Subcutaneous abdominal adipose tissue (tissue), 5 donors: ENCODE measurements at regions not wholly inside any gene's neighbourhood (a gene's known extent, or its start where the extent isn't known, plus 50 kb on each side); places are given as distances from the start of the nearest gene placed in this dataset.
"Not testable (repeated sequence)": the region's sequence is repeated elsewhere in the genome, so short reads cannot be mapped to it uniquely, and the experiment has no call there.

Experiments used
- H3K27ac ChIP-seq: one replicate; pipeline ENCODE4 v1.7.0; 2013; ENCODE audit warnings: low read depth, mild to moderate bottlenecking, inconsistent platforms, low read length, moderate library complexity
- H3K27me3 ChIP-seq, 5 donors: one replicate each; pipeline ENCODE4 v1.7.0; 2013; ENCODE audit warnings: low read length in 5 of 5, inconsistent platforms in 1 of 5; ENCODE audit not compliant: control insufficient read depth in 5 of 5, insufficient read depth in 4 of 5
- H3K36me3 ChIP-seq, 5 donors: one replicate each; pipeline ENCODE4 v1.7.0; 2013; ENCODE audit warnings: low read length in 5 of 5; ENCODE audit not compliant: control insufficient read depth in 5 of 5, insufficient read depth in 5 of 5
- H3K4me1 ChIP-seq, 5 donors: one replicate each; pipeline ENCODE4 v1.7.0; 2013; ENCODE audit warnings: low read length in 5 of 5, mild to moderate bottlenecking in 3 of 5, moderate library complexity in 1 of 5; ENCODE audit not compliant: control insufficient read depth in 5 of 5, insufficient read depth in 5 of 5
- H3K4me3 ChIP-seq, 5 donors: one replicate each; pipeline ENCODE4 v1.7.0; 2013; ENCODE audit warnings: low read length in 5 of 5, low read depth in 1 of 5
- H3K9ac ChIP-seq, 5 donors: one replicate each; pipeline ENCODE4 v1.7.0; 2013; ENCODE audit warnings: low read length in 5 of 5, mild to moderate bottlenecking in 4 of 5, moderate library complexity in 3 of 5
- H3K9me3 ChIP-seq, 5 donors: one replicate each; pipeline ENCODE4 v1.7.0; 2013; ENCODE audit warnings: low read length in 5 of 5; ENCODE audit not compliant: control insufficient read depth in 5 of 5
- donor health status: healthy.
- donor health status: healthy.
- donor health status: healthy.
- donor health status: healthy.
- donor health status: healthy.

DNA sequence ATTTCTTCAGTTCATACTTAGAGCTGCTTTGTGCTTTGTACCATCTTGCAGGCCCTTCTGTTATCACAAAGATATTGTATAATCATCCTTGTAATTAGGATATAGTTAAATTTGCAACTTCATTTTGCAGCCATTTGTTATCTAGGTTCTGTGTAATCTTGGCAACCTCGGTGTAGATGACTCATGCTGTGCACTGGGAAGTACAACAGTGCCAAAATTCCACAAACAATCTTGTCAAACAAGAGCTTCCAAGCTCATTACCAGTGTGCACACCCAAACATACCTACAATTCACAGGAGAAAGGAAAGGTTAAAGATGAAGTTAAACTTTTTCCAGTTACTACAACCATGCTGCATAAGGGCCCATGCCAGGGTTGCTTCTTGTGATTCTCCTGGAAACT is 1231.8 kb downstream of the CDH11 start:
- Histone ChIP-seq H3K27ac (no peak overlapping the region), H3K9me3 (no peaks in the 10 kb centered on the region), H3K9ac (no peak overlapping the region), H3K4me3 (no peak overlapping the region), H3K4me1 (peaks cover 0 to 10% (median 4%) of the 10 kb centered on the region in 5 donors), H3K36me3 (no peaks in the 10 kb centered on the region), H3K27me3 (no peaks in the 10 kb centered on the region)

DNA sequence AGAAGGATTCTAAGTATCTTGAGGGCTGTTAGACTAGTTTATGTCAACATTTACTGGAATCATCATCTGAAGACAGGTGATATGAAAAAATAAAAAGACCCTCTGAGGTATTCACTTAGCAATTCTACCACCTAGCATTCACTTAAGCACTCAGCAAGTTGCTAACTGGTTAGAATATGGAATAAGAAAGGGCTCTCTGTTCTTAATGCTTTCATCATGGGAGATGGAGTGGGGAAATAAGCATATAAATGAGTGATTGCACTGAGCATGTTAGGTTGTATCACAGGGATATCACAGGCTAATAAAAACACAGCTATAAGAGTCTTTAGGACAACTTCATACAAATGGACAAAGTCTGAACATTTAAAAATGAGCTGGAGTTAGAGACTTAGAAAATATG is 1238.8 kb downstream of the CDH11 start:
- no peak overlapping the region for H3K9ac ChIP-seq
- no peaks in the 10 kb centered on the region for H3K4me1 ChIP-seq
- H3K27me3 ChIP-seq, result no peaks in the 10 kb centered on the region
- no peaks in the 10 kb centered on the region for H3K36me3 ChIP-seq
- no peaks in the 10 kb centered on the region for H3K9me3 ChIP-seq
- no peak overlapping the region for H3K27ac ChIP-seq
- H3K4me3 ChIP-seq, result no peak overlapping the region

DNA sequence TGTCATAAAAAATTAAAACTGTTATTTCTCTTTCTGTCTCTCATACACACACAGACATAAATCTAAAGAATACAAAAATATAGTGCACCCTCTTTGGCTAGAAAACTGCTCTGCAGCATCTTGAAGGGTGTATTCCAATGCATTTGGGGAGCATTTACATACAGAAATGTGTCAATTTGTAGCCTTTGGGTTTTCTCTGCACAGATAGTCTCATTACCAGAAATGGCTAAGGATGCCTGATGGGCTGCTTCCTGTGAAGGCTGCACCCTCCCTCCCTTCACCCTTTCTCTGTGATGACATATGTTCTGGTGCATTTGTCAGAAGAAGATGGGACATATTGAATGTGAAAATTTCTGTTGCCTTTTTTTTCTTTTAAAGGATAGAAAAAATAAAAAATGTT is 1239.3 kb downstream of the CDH11 start:
- no peak overlapping the region for H3K4me3 ChIP-seq
- H3K9me3 ChIP-seq, result no peaks in the 10 kb centered on the region
- no peaks in the 10 kb centered on the region for H3K27me3 ChIP-seq
- H3K4me1 ChIP-seq, result no peaks in the 10 kb centered on the region
- H3K36me3 ChIP-seq, result no peaks in the 10 kb centered on the region
- H3K9ac ChIP-seq, result no peak overlapping the region
- no peak overlapping the region for H3K27ac ChIP-seq

DNA sequence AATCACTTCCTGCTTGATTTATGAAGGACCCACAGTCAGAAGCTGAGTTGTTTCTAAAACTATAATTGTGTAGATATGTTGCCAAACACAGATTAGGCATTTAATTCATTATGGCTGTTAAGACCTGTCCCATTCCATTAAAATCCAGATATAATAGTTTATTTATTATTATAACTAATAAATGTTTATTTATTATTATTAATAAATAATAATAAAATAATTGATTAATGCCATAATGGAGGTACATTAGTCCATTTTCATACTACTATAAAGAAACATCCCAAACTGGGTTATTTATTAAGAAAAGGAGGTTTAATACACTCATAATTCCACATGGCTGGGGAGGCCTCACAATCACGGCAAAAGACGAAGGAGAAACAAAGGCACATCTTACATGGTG is 1240.9 kb downstream of the CDH11 start:
- no peak overlapping the region for H3K9ac ChIP-seq
- H3K4me3 ChIP-seq, result no peak overlapping the region

DNA sequence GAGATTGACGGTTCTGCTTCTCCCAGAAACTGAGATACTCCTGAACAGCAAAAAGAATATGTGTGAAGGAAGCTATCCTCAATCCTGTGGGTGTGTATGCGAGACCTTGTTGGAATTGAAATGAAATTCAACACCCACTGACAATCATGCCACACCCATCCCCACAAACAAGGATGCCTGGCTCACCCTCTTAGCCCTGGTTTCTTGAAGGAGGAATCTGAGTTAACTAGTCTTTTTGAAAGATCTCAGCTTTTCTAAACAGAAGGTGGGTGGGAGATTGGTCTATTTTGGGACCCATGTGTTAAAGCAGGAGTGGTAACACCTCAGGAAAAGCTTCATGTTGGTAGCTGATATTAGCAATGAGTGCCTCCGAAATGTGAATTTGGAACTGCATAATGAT is 1244.5 kb downstream of the CDH11 start:
- Histone ChIP-seq H3K4me1 (peaks cover 0 to 9% (median 0%) of the 10 kb centered on the region in 5 donors), H3K4me3 (no peak overlapping the region), H3K27me3 (no peaks in the 10 kb centered on the region), H3K36me3 (no peaks in the 10 kb centered on the region), H3K27ac (no peak overlapping the region), H3K9me3 (no peaks in the 10 kb centered on the region), H3K9ac (no peak overlapping the region)

More for the DNA sequence above, 1240.9 kb downstream of the CDH11 start:
- no peak overlapping the region for H3K27ac ChIP-seq
- peaks cover 0 to 5% (median 0%) of the 10 kb centered on the region in 5 donors for H3K4me1 ChIP-seq
- no peaks in the 10 kb centered on the region for H3K27me3 ChIP-seq
- H3K9me3 ChIP-seq, result no peaks in the 10 kb centered on the region
- no peaks in the 10 kb centered on the region for H3K36me3 ChIP-seq

DNA sequence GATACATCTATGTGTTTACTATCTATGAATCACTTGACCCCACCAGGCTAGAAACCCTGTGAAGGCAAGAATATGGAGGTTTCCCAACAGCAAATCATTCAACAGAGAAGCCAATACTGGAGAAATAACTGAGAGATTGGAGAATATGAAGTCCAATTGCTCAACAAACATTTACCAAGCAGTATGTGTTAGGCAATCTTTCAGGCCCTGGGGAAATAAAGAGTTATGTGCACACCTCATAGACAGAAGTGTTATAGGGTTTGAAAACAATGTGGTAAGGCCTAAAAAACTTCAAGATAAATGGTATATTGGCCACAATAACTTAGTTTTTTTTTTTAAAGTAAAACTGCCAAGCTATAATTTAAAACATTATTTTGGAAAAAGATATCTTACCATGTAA is 1245.8 kb downstream of the CDH11 start:
- Histone ChIP-seq H3K27me3 (no peaks in the 10 kb centered on the region), H3K36me3 (no peaks in the 10 kb centered on the region), H3K9me3 (no peaks in the 10 kb centered on the region), H3K4me1 (peaks cover 0 to 9% (median 0%) of the 10 kb centered on the region in 5 donors), H3K4me3 (no peak overlapping the region), H3K9ac (no peak overlapping the region), H3K27ac (no peak overlapping the region)

DNA sequence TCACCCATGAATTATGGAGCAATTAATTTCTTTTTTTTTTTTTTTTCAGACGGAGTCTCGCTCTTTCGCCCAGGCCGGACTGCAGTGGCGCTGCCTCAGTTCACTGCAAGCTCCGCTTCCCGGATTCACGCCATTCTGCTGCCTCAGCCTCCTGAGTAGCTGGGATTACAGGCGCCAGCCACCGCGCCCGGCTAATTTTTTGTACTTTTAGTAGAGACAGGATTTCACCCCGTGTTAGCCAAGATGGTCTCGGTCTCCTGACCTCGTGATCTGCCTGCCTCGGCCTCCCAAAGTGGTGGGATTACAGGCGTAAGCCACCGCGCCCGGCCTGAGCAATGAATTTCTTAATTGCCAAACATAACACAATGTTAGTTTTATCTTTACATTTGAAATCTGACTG is 1261.2 kb downstream of the CDH11 start:
- not testable (repeated sequence) for H3K27ac ChIP-seq, H3K36me3 ChIP-seq, H3K27me3 ChIP-seq, H3K4me1 ChIP-seq, H3K4me3 ChIP-seq, H3K9ac ChIP-seq, H3K9me3 ChIP-seq

DNA sequence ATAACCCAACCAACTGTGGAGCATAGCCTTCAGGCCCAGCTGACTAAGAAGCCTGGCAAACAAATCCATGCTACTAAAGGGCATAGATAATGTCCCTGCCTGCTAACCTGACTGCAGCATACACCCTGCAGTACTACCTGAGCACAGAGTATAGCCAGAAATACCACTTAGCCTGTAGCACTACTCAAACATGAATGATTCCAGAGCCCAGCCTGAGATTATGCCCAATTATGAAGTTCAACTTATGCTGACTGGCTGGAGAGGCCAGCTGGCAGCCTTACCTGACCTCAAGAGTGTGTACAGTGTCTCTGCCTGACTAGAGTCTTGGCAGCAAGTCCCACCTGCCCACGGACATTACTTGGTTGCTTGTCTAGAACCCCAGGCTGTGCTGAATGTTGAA is 1265.3 kb downstream of the CDH11 start:
- no peak overlapping the region for H3K4me3 ChIP-seq
- H3K27me3 ChIP-seq, result no peaks in the 10 kb centered on the region
- peaks cover 0 to 6% (median 0%) of the 10 kb centered on the region in 5 donors for H3K9me3 ChIP-seq
- H3K4me1 ChIP-seq, result no peaks in the 10 kb centered on the region
- no peak overlapping the region for H3K9ac ChIP-seq
- no peaks in the 10 kb centered on the region for H3K36me3 ChIP-seq
- H3K27ac ChIP-seq, result no peak overlapping the region

DNA sequence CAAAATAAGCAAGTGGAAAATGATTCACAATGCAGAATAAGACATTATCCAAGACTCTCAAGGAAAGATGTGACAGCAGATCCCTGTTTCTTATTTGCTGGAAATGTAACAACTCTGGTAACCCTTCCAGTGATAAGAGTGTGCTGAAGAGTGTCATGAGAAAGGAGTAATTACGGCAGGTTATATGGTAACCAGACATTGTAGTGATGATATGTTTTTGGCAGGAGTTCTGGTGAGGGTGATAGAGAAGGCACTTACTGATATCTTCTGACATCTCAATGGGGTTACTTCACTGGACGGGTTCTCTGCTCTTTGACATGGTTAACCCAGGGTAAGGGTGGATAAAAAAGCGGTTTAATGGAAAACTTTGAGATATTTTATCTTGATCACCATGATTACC is 1270.9 kb downstream of the CDH11 start:
- H3K4me1 ChIP-seq, result no peaks in the 10 kb centered on the region
- H3K9ac ChIP-seq, result no peak overlapping the region
- H3K27ac ChIP-seq, result no peak overlapping the region
- no peaks in the 10 kb centered on the region for H3K9me3 ChIP-seq
- no peaks in the 10 kb centered on the region for H3K27me3 ChIP-seq
- no peak overlapping the region for H3K4me3 ChIP-seq
- no peaks in the 10 kb centered on the region for H3K36me3 ChIP-seq

DNA sequence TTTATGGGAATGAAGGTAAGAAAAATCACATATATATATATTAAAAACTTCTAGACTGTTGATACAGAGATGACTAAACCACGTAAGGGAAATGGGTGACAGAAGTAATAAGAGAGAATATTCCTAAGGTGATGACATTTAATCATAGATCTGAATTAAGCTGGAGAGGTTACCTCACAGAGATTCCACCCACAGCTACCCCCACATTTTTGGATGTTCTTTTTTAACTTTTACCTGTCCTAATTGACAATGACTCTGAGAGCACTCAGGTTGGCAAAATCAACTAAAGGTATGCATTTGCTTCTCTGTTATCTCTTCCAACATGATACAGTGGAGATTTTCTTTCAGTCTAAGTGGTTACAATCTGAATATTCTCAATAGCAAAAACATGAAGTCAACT is 1280.6 kb downstream of the CDH11 start:
- Histone ChIP-seq H3K9ac (no peak overlapping the region), H3K9me3 (peaks cover 0 to 17% (median 10%) of the 10 kb centered on the region in 5 donors), H3K27me3 (no peaks in the 10 kb centered on the region), H3K4me1 (no peaks in the 10 kb centered on the region), H3K27ac (no peak overlapping the region), H3K4me3 (no peak overlapping the region), H3K36me3 (no peaks in the 10 kb centered on the region)

DNA sequence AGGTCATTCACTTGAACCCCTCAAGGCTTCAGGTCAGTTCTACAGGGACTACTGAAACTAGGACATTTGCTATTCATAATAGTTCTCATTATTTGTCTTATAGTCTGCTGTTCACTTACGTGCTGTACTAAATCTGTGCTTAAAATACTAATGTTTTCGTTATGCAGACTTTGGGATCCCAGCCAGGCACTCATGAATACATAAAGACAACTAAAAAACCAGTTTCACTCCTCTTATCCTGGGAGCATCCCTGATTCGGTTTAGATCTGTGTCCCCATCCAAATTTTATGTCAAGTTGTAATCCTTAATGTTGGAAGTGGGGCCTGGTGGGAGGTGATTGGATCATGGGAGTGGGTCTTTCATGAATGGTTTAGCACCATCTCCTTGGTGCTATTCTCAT is 1291.8 kb downstream of the CDH11 start:
- Histone ChIP-seq H3K9me3 (peaks cover 0 to 8% (median 4%) of the 10 kb centered on the region in 5 donors), H3K4me3 (no peak overlapping the region), H3K27me3 (no peaks in the 10 kb centered on the region), H3K4me1 (no peaks in the 10 kb centered on the region), H3K36me3 (no peaks in the 10 kb centered on the region), H3K9ac (no peak overlapping the region), H3K27ac (no peak overlapping the region)
